ENCODE measurements at regions not wholly inside any gene's neighbourhood (a gene's known extent, or its start where the extent isn't known, plus 50 kb on each side); places are given as distances from the start of the nearest gene placed in this dataset.

GRCh38 chr4:152014280-152014679 is 253.5 kb upstream of the GATB start:
- DNase-seq = no peak
- H3K4me1 ChIP-seq = peaks cover 0 to 30% (median 17%) of the 10 kb centered on the region in 6 donors
- intact Hi-C loops (cut with DNase I; ENCODE audit: low total_unique reads) = no loop called here
- no peaks in the 10 kb centered on the region for H3K36me3 ChIP-seq
- WGBS, 5 donors = 30 to 46% (median 39%) methylated on average over 3 of the region's 3 CpGs
- peaks cover 0 to 11% (median 0%) of the 10 kb centered on the region in 8 donors for H3K9me3 ChIP-seq
- no peaks in the 10 kb centered on the region for H3K27me3 ChIP-seq (replicated peaks in 1 of 7)
- peak overlapping the region in 1 of 8 donors; percentile 2 for H3K4me3 ChIP-seq
- peak overlapping the region in 3 of 8 donors; percentile 24 to 33 (median 25) for H3K27ac ChIP-seq
- no peak for TF ChIP-seq CTCF (IDR thresholded peaks at IDR 0.05 in 8 of 11, conservative IDR thresholded peaks at IDR 0.05 in 3 of 11)
- TF ChIP-seq POLR2A (IDR thresholded peaks at IDR 0.05) = no peak
- no peak for TF ChIP-seq POLR2AphosphoS5 (IDR thresholded peaks at IDR 0.05)

DNA sequence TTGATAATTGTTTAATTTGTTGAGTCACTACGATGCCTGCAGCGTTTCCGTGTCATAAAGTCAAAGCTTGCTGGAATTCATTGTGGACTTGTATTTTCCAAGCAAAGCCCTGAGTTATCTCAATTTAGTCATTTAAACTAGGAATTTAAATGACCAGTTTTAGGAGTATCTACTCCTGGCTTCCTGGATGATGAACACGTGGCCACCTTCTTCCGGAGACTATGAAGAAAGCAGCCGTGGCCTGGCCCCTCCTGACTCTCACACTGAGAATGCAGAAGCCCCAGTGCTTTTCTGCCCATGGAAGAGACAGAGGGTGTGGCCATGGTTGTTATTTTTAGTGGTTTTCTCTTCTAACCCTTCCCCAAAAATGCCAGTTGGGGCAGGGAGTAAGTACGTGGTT is 250.7 kb upstream of the GATB start:
- Histone ChIP-seq H3K36me3 (no peaks in the 10 kb centered on the region), H3K4me3 (no peak overlapping the region), H3K9me3 (peaks cover 0 to 11% (median 0%) of the 10 kb centered on the region in 8 donors), H3K4me1 (peaks cover 0 to 30% (median 17%) of the 10 kb centered on the region in 6 donors), H3K27ac (no peak overlapping the region), H3K27me3 (replicated peaks in 1 of 7) (no peaks in the 10 kb centered on the region)
- TF ChIP-seq POLR2AphosphoS5 (IDR thresholded peaks at IDR 0.05) = no peak
- TF ChIP-seq CTCF (IDR thresholded peaks at IDR 0.05 in 8 of 11, conservative IDR thresholded peaks at IDR 0.05 in 3 of 11) = no peak
- TF ChIP-seq POLR2A (IDR thresholded peaks at IDR 0.05) = no peak
- intact Hi-C loops (cut with DNase I; ENCODE audit: low total_unique reads) = no loop called here
- WGBS, 5 donors = 68 to 82% (median 79%) methylated on average over 7 of the region's 7 CpGs
- DNase-seq = no peak

DNA sequence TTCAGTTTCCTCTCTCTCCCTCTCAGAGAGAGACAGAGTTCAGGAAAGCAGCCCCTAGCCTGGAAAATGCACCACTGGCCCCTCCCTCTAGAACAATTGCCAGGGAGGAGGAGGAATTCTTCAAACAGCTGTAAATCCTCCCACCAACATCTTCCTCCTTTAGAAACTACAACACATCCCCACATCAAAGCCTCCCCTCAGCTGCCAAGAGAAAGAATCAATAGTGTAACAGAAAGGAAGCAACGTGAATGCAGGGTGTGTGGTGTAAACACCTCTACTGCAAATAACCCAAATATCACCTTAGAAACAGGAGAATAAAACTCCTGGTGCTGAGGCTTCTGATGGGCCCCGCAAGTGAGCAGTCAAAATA is 249.9 kb upstream of the GATB start:
- WGBS, 5 donors = 42 to 50% (median 46%) methylated on average over 2 of the region's 2 CpGs
- TF ChIP-seq POLR2A (IDR thresholded peaks at IDR 0.05) (no peak), CTCF (IDR thresholded peaks at IDR 0.05 in 8 of 11, conservative IDR thresholded peaks at IDR 0.05 in 3 of 11) (no peak), POLR2AphosphoS5 (IDR thresholded peaks at IDR 0.05) (no peak)
- Histone ChIP-seq H3K4me1 (peaks cover 0 to 30% (median 17%) of the 10 kb centered on the region in 6 donors), H3K27ac (no peak overlapping the region), H3K4me3 (no peak overlapping the region), H3K9me3 (peaks cover 0 to 11% (median 0%) of the 10 kb centered on the region in 8 donors), H3K27me3 (replicated peaks in 1 of 7) (no peaks in the 10 kb centered on the region), H3K36me3 (no peaks in the 10 kb centered on the region)
- no peak for DNase-seq
- intact Hi-C loops (cut with DNase I; ENCODE audit: low total_unique reads) = no loop called here

DNA sequence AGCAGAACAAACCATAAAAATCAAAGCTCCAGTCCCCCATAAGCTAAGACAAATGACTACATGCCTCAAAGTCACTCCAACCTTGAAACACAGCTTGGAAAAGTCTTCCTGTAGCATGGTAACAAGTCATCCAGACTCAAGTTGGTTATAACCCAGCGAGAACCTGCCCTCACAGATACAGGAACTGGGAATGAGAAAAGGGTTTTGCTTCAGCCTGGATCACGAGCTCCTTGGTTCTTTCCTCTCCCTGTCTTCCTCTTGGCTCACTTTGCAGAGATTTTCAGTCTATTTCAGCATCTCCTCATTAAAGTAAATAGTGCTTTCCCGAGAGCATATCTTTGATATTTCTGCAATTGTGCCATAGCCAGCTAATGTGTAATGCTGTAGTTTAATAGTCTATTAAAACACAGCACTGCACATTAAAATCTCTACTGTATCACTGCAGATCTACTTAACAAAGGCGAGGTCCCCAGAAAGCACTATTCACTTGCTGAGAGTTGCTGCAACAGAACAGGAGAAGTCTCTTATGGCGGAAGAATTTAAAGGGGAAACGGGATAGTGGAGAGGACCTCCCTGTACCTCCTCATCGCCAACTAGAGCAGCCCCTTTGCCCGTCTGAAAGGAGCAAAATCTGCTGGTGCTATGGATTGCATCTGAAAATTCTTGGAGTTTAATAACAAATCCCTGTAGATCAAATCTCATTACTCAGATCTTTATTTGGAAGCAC is 249.3 kb upstream of the GATB start:
- H3K27ac ChIP-seq = no peak overlapping the region
- peaks cover 0 to 11% (median 0%) of the 10 kb centered on the region in 8 donors for H3K9me3 ChIP-seq
- no peaks in the 10 kb centered on the region for H3K27me3 ChIP-seq (replicated peaks in 1 of 7)
- TF ChIP-seq POLR2A (IDR thresholded peaks at IDR 0.05) (no peak), POLR2AphosphoS5 (IDR thresholded peaks at IDR 0.05) (no peak), CTCF (IDR thresholded peaks at IDR 0.05 in 8 of 11, conservative IDR thresholded peaks at IDR 0.05 in 3 of 11) (no peak)
- peaks cover 0 to 30% (median 17%) of the 10 kb centered on the region in 6 donors for H3K4me1 ChIP-seq
- intact Hi-C loops (cut with DNase I; ENCODE audit: low total_unique reads) = no loop called here
- WGBS, 5 donors = 56 to 64% (median 60%) methylated on average over 8 of the region's 8 CpGs
- H3K36me3 ChIP-seq = no peaks in the 10 kb centered on the region
- DNase-seq = no peak
- no peak overlapping the region for H3K4me3 ChIP-seq
